ENCODE measurements at regions not wholly inside any gene's neighbourhood (a gene's known extent, or its start where the extent isn't known, plus 50 kb on each side); places are given as distances from the start of the nearest gene placed in this dataset.

GRCh38 chr6:3946778-3947177 lies 97.6 kb downstream of the FAM50B start:
- no peak overlapping the region for H3K4me3 ChIP-seq (replicated peaks in 1 of 3; ENCODE audit: low read depth in 2 of 3, low read length in 3 of 3)
- H3K4me2 ChIP-seq (replicated peaks; ENCODE audit: extremely low read depth, low read length, poor library complexity, severe bottlenecking): no peak overlapping the region
- H3K36me3 ChIP-seq (replicated peaks in 1 of 2; ENCODE audit: control insufficient read depth in 1 of 2, insufficient read depth in 2 of 2, low read length in 2 of 2): no peaks in the 10 kb centered on the region
- H4K20me1 ChIP-seq (ENCODE audit: insufficient read depth, low read length): no peaks in the 10 kb centered on the region
- no peaks in the 10 kb centered on the region for H3K9me3 ChIP-seq (replicated peaks in 1 of 2; ENCODE audit: control insufficient read depth in 1 of 2, insufficient read depth in 1 of 2, low read length in 2 of 2)
- TF ChIP-seq CTCF (IDR thresholded peaks at IDR 0.05): no peak
- no peak overlapping the region for H3K27ac Mint-ChIP-seq
- no peaks in the 10 kb centered on the region for H3K4me1 ChIP-seq (ENCODE audit: control insufficient read depth in 1 of 2, insufficient read depth in 2 of 2, low read length in 2 of 2)
- no peak overlapping the region for H3K9ac ChIP-seq (ENCODE audit: insufficient read depth, low read length, poor library complexity, severe bottlenecking)
- no peaks in the 10 kb centered on the region for H3K4me1 Mint-ChIP-seq
- H2AFZ ChIP-seq (ENCODE audit: insufficient read depth, low read depth, low read length, poor library complexity, severe bottlenecking): no peak overlapping the region
- peaks cover 0 to 7% (median 7%) of the 10 kb centered on the region in 3 donors for H3K27me3 Mint-ChIP-seq (ENCODE audit: low read depth in 3 of 3)
- no peak for DNase-seq
- intact Hi-C loops (cut with micrococcal nuclease): no loop called here
- H3K4me3 Mint-ChIP-seq: no peak overlapping the region
- no peak overlapping the region for H3K27ac ChIP-seq (ENCODE audit: low read depth in 1 of 2, low read length in 2 of 2)
- peaks cover 0 to 2% (median 0%) of the 10 kb centered on the region in 7 donors for H3K9me3 Mint-ChIP-seq
- H3K27me3 ChIP-seq (ENCODE audit: control insufficient read depth in 2 of 2, insufficient read depth in 2 of 2, low read length in 2 of 2): no peaks in the 10 kb centered on the region
- no peaks in the 10 kb centered on the region for H3K36me3 Mint-ChIP-seq
- H3K79me2 ChIP-seq (ENCODE audit: insufficient read depth, low read length): no peaks in the 10 kb centered on the region
- 85% methylated on average over 8 of the region's 12 CpGs for WGBS (ENCODE audit: insufficient coverage)

GRCh38 chr6:3948866-3949265 lies 99.7 kb downstream of the FAM50B start:
- Mint-ChIP-seq H3K9me3 (peaks cover 0 to 2% (median 0%) of the 10 kb centered on the region in 7 donors), H3K4me3 (peak overlapping the region in 1 of 2 donors; percentile 28), H3K27me3 (ENCODE audit: low read depth in 3 of 3) (peaks cover 0 to 3% (median 3%) of the 10 kb centered on the region in 3 donors), H3K27ac (no peak overlapping the region), H3K36me3 (no peaks in the 10 kb centered on the region), H3K4me1 (no peaks in the 10 kb centered on the region)
- intact Hi-C loops (cut with micrococcal nuclease): no loop called here
- Histone ChIP-seq H2AFZ (ENCODE audit: insufficient read depth, low read depth, low read length, poor library complexity, severe bottlenecking) (no peak overlapping the region), H3K9me3 (replicated peaks in 1 of 2; ENCODE audit: control insufficient read depth in 1 of 2, insufficient read depth in 1 of 2, low read length in 2 of 2) (no peaks in the 10 kb centered on the region), H3K79me2 (ENCODE audit: insufficient read depth, low read length) (no peaks in the 10 kb centered on the region), H3K4me1 (ENCODE audit: control insufficient read depth in 1 of 2, insufficient read depth in 2 of 2, low read length in 2 of 2) (no peaks in the 10 kb centered on the region), H4K20me1 (ENCODE audit: insufficient read depth, low read length) (no peaks in the 10 kb centered on the region), H3K27ac (ENCODE audit: low read depth in 1 of 2, low read length in 2 of 2) (no peak overlapping the region), H3K9ac (ENCODE audit: insufficient read depth, low read length, poor library complexity, severe bottlenecking) (no peak overlapping the region), H3K4me3 (replicated peaks in 1 of 3; ENCODE audit: low read depth in 2 of 3, low read length in 3 of 3) (no peak overlapping the region), H3K27me3 (ENCODE audit: control insufficient read depth in 2 of 2, insufficient read depth in 2 of 2, low read length in 2 of 2) (no peaks in the 10 kb centered on the region), H3K4me2 (replicated peaks; ENCODE audit: extremely low read depth, low read length, poor library complexity, severe bottlenecking) (no peak overlapping the region), H3K36me3 (replicated peaks in 1 of 2; ENCODE audit: control insufficient read depth in 1 of 2, insufficient read depth in 2 of 2, low read length in 2 of 2) (no peaks in the 10 kb centered on the region)
- 90% methylated on average over 2 of the region's 4 CpGs for WGBS (ENCODE audit: insufficient coverage)
- TF ChIP-seq CTCF (IDR thresholded peaks at IDR 0.05): no peak
- DNase-seq: no peak
